Thyroid gland (tissue), 4 donors: ENCODE measurements at regions not wholly inside any gene's neighbourhood (a gene's known extent, or its start where the extent isn't known, plus 50 kb on each side); places are given as distances from the start of the nearest gene placed in this dataset.

ENCODE experiments used
- POLR2A ChIP-seq, 2 donors: fragments of 450-650 bp; IDR thresholded peaks; one replicate each; pipeline ENCODE4 v1.6.1; 2017; ENCODE audit warnings: antibody characterized with exemption in 2 of 2, mild to moderate bottlenecking in 2 of 2, moderate library complexity in 1 of 2
- TF ChIP-seq, protein P1 (sequence below), 6 experiments: fragments of 200-600 bp in 3 of 6; fragments of 450-650 bp in 3 of 6; sonication (generic) in 3 of 6; IDR thresholded peaks; one replicate each; pipeline ENCODE4 v1.5.1; 2016 to 2019; ENCODE audit warnings: antibody characterized with exemption in 6 of 6, mild to moderate bottlenecking in 2 of 6, inconsistent platforms in 1 of 6, moderate library complexity in 1 of 6

DNA sequence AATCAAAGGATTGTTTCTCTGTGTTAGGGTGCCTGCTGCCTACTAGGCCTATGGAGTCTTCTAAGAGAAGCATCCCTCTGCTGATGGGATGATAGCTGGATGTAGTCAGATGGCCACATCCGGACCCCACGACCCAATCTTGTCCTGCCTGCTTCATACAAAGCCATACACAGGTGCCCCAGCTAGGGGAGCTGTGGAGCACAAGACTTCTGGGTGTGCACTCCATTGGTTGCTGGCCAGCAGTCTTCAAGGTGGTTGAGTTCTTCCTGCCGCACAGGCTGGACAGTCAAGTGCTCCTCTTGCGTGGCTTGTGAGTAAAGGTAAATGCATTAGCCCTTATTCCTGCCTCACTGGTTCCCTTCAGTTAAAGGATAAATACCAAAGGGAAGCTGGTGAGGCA, 120.2 kb downstream of the TEX36 start:
- TF ChIP-seq, protein P1, sequence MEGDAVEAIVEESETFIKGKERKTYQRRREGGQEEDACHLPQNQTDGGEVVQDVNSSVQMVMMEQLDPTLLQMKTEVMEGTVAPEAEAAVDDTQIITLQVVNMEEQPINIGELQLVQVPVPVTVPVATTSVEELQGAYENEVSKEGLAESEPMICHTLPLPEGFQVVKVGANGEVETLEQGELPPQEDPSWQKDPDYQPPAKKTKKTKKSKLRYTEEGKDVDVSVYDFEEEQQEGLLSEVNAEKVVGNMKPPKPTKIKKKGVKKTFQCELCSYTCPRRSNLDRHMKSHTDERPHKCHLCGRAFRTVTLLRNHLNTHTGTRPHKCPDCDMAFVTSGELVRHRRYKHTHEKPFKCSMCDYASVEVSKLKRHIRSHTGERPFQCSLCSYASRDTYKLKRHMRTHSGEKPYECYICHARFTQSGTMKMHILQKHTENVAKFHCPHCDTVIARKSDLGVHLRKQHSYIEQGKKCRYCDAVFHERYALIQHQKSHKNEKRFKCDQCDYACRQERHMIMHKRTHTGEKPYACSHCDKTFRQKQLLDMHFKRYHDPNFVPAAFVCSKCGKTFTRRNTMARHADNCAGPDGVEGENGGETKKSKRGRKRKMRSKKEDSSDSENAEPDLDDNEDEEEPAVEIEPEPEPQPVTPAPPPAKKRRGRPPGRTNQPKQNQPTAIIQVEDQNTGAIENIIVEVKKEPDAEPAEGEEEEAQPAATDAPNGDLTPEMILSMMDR (IDR thresholded peaks at IDR 0.05): peak in 2 of 6 experiments; percentile 6 to 12
- TF ChIP-seq POLR2A (IDR thresholded peaks at IDR 0.05): no peak
